ENCODE measurements at regions not wholly inside any gene's neighbourhood (a gene's known extent, or its start where the extent isn't known, plus 50 kb on each side); places are given as distances from the start of the nearest gene placed in this dataset.

DNA sequence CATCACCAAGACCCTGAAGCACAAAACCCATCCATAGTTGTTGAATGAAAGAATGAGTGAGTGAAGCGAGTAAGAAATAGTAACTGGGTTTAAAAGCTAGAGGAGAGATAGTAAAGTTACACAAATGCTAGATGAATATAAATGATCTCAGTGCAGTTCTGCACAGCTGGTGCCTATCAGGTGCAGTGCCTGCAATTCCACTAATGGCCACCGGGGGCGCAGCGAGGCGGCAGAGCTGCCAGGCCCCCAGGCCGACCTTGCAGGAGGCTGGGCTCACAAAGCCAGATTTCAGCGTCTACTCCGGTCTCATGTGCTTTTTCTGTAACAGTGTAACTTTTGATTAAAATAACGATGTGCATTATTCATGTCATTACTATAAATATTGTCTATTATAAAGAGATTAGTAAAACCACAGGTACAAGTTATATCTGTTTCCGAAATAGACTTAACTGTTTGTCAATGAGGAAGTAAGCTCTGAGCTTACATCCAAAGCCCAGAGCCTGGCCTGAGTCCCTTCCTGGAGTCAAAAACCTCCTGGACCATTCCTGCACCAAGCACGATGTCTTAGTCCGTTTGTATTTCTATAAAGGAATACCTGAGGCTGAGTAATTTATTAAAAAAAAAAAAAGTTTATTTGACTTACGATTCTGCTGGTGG lies 477.6 kb downstream of the NPHP4 start:
- DNase-seq = peak; percentile 65 to 71

DNA sequence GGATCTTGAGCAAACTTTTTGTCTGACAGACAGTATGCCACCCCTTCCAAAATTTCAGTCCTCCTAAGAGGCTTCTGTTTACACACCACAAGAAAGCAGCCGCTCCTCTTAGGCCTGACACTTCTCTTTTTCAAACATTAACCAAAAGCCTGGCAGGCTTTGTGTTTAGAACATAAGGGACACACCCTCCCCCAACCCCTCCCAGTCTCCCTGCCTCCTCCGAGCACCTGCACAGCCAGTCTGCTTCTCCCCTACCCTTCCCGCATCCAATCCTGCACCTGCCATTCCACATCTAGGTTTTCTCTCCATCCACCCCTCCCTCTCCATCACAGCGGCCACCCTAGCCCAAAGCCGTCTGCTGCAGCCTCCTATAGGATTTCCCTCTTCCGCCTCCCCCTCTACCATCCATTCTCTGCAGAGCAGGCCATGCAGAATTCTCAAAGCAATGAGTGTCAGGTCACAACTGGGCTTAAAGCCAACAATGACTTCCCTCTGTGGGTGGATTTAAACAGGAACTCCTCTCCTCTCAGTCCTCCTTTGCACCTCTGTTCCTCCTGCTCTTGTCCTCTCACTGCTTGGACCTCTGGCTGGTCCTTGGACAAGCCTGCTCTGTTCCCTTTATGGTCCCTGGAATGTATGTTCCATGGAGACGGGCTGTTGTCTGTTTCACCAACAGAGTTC lies 478.2 kb downstream of the NPHP4 start:
- DNase-seq = no peak

DNA sequence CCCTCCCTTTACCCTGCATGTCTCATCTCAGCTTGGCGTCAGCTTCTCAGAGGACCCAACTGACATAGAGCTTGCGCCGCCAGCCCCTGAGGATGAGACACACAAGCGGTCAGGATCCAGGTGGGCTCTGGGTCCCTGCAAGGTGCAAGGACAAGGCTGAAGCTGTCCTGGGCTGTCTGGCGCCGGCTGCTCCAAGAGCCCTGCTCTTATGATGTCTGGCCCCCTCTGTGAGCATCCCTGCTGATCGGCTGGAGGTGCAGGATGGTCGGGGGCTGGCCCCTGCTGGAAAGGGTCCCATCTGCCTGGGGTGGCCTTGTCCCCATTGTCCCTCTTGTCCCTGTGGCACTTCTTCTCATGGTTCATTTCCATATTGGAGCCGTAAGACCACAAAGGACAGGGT lies 479.0 kb downstream of the NPHP4 start:
- no peak for DNase-seq

GRCh38 chr1:5511381-5512097 lies 480.7 kb downstream of the NPHP4 start:
- no peak for DNase-seq

DNA sequence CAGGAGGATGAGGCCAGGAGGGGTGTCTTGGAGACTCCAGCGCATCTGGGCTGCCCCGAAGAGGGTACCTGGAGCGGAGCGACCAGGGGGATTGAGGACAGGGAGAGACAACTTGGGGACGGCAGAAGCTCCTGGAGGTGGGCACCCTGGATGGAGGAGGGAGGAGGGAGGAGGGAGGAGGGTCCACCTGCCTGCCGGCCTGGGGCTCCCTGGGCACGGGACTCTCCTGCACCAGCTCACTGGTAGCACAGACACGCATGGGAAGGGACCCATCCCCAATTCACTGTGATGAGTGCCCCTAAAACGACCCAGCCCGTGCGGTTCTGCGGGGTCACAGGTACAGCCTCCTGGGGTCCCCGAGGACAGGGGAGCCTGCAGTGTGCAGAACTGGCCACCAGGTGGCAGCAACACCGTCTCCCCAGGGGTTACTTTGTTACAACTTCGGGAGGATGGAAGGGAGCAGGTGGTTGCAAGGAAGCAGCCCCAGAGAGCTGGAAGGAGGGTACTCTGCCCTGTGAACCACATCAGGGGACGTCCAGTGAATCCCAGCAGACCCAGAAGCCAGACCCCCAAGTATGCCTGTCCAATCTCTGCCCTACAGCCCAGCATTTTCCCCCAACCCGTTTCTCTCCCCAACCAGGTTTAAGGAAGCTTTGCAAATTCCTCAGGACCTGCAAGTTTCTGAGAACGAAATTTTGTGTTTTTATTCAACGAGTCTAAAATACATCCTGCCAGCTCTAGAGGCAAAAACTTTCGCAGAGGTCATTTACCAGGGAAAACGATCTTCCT lies 482.4 kb downstream of the NPHP4 start:
- DNase-seq = peak; percentile 70 to 76

- DNase-seq = no peak
Measured at GRCh38 chr1:5508669-5509330, 483.4 kb downstream of the NPHP4 start.

GRCh38 chr1:5507340-5507739 lies 484.9 kb downstream of the NPHP4 start:
- DNase-seq = no peak

DNA sequence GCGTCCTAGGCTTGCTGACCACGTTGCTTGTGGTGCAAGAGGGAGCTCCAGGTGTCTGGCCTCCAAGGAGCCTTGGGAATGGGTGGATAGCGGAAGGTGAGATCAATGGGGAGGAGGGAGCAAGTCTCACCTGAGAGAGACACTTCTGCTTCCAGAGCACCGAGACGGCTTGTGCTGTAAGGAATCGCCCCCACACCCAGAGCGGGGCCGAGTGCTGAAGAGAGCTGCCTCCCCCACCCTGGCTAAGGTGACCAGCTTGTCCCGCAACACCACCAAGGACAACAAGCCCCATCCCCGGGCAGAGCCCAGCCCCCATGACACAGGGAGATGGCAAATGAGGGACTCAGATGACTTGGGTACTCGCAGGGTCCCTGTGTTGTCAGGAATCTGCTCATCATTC lies 485.6 kb downstream of the NPHP4 start:
- no peak for DNase-seq

- no peak for DNase-seq
Measured at GRCh38 chr1:5505944-5506343, 486.3 kb downstream of the NPHP4 start.

GRCh38 chr1:5504364-5504740 lies 487.9 kb downstream of the NPHP4 start:
- no peak for DNase-seq

DNA sequence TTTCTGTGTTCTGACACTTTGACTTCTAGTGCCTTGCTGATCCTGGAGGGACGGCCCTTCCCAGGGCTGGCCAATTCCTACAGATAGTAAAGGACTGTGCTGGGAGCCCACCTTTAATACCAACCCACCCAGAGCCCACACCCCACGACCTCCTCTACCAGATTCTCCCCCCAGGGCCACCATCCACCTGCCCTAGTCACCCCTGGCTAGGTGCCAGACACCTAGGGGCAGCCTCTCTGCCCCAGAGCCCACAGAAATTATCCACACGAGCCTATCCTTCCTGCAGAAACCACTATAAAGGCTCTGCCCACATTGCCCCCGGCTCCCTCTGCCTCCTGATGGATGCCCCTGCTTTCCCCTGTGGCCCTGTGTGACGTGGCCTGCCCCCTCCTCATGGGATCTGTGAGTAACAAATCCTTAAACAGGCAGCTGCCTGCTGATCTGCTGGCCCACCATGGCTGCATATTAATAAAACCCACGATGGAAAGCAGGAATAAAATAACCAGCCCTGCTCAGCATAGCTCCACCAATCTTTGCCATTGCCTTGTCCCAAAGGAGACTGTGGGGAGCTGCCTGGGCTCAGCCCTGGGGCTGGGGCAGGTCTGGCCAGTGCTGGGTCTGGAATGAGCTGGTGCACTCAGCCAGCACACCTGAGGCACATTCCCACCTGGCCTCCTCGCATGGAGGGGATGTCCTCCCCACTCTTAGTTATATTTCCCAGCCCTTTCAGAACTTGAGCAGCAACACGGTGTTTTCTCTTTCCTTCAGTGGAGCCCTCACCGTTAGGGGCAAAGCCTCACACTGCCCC lies 488.5 kb downstream of the NPHP4 start:
- DNase-seq = no peak

- DNase-seq = no peak
Measured at GRCh38 chr1:5502311-5503194, 489.7 kb downstream of the NPHP4 start.

GRCh38 chr1:5501206-5501930 lies 490.9 kb downstream of the NPHP4 start:
- DNase-seq = no peak

GRCh38 chr1:5500541-5500940 lies 491.7 kb downstream of the NPHP4 start:
- no peak for DNase-seq

GRCh38 chr1:5497503-5497902 lies 494.7 kb downstream of the NPHP4 start:
- DNase-seq = no peak

DNA sequence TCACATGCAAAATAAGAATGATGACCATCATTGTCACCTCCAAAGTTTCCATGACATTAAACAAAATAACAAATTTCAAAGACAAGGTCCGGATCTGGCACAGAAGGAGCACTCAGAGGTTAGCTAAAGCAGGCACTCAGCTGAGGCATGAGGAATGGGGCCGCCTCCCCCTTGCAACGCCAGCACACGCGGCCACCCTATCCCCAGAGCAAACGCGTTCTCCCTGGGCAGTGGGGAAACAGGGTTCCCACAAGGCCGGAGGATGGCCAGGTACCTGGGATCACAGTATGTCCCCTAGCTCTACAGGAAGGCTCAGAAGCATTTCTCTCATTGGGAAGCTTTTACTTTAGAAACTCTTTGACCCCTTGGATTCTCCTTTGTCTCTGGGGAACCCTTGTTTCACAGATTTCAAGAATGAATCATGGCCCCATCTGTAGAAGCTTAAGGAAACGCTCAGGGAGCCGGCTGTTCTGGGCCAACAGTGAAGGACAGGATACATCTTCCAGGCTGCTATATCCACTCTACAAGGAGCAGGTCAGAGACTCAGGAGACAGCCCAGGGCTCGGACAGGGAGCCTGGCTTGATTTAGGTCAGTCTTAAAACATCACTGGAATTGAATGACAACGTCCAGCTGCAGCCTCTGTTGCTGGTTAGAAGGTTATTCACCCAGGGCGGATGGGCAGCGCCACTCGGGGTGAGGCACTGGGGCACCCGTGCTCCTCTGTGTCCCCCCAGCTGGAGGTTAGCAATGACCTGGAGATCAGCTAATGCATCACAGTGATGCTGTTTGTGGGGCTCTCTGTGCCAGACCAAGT lies 496.4 kb downstream of the NPHP4 start:
- DNase-seq = no peak

DNA sequence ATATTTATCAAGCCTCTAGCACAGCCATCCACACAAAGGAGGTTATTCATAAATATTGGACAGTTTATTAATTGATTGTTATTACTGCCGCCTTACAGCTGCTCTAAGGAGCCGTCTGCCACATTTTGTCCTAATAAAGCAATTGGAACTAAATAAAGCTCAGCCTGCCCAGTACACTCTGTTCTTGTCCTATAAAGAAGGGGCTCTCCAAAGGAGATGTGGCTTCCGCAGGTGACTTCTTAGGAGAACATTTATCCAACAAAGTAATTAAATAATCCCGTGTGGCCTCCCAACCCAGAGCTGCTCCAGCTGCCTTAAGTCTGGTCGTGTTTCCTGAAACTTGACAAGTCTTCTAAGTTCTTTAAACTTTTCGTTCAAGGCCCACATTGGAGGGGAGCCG lies 497.7 kb downstream of the NPHP4 start:
- no peak for DNase-seq

- no peak for DNase-seq
Measured at GRCh38 chr1:5493851-5494311, 498.3 kb downstream of the NPHP4 start.

GRCh38 chr1:5493275-5493674 lies 498.9 kb downstream of the NPHP4 start:
- DNase-seq = no peak
